Transverse colon (tissue), 4 donors: ENCODE measurements at regions not wholly inside any gene's neighbourhood (a gene's known extent, or its start where the extent isn't known, plus 50 kb on each side); places are given as distances from the start of the nearest gene placed in this dataset.
"Not testable (repeated sequence)": the region's sequence is repeated elsewhere in the genome, so short reads cannot be mapped to it uniquely, and the experiment has no call there.

Experiments
- DNase-seq: peaks from one replicate; pipeline ENCODE4 v3.0.0-alpha.2; 2019
- H3K27ac ChIP-seq, 4 donors: fragments of 200-600 bp; sonication (generic); 2 replicates each; pipeline ENCODE4 v1.5.1; 2016 to 2018; ENCODE audit warnings: inconsistent platforms in 4 of 4
- H3K27me3 ChIP-seq: fragments of 200-600 bp; sonication (generic); 2 replicates; pipeline ENCODE4 v1.5.1; 2017; ENCODE audit warnings: inconsistent platforms
- H3K36me3 ChIP-seq, 4 donors: fragments of 200-600 bp; sonication (generic); 2 replicates each; pipeline ENCODE4 v1.5.1; 2017 to 2019; ENCODE audit warnings: inconsistent platforms in 4 of 4
- H3K4me1 ChIP-seq, 4 donors: fragments of 200-600 bp; sonication (generic); 2 replicates each; pipeline ENCODE4 v1.5.1; 2017 to 2020; ENCODE audit warnings: inconsistent platforms in 4 of 4
- H3K4me3 ChIP-seq, 4 donors: fragments of 200-600 bp; sonication (generic); 1 replicate in 1 of 4; 2 replicates in 3 of 4; pipeline versions ENCODE4 v1.5.1 to v1.6.1; 2017 to 2019; ENCODE audit warnings: inconsistent platforms in 4 of 4
- H3K9me3 ChIP-seq, 2 donors: fragments of 200-600 bp; sonication (generic); 2 replicates each; pipeline ENCODE4 v1.5.1; 2017 to 2019; ENCODE audit warnings: inconsistent platforms in 2 of 2
- EP300 ChIP-seq: sonication (generic); formaldehyde crosslinking; IDR thresholded peaks from one replicate; pipeline ENCODE4 v1.6.1; 2017; ENCODE audit warnings: antibody characterized with exemption, low read depth
- POLR2A ChIP-seq: fragments of 450-650 bp; IDR thresholded peaks from one replicate; pipeline ENCODE4 v1.6.1; 2016; ENCODE audit warnings: antibody characterized with exemption, mild to moderate bottlenecking, moderate library complexity
- POLR2AphosphoS5 ChIP-seq, 3 donors: sonication (generic); formaldehyde crosslinking; IDR thresholded peaks; one replicate each; pipeline ENCODE4 v1.6.1; 2016; ENCODE audit warnings: antibody characterized with exemption in 3 of 3
- WGBS, 2 donors: methylation state at CpG; one replicate each; pipeline ENCODE4 v1.1.5; 2018; ENCODE audit warnings: low coverage in 1 of 2; 5-methylcytosine and 5-hydroxymethylcytosine counted together
- in situ Hi-C, 4 donors: fragments of 200-750 bp; cut with MboI; loops; one replicate each; pipeline versions ENCODE4 v1.15.0 to v1.15.1; 2017; ENCODE audit warnings: low sequenced_read_pairs in 3 of 4, low pct_ligation_motif_present in 1 of 4, low pct_unique_long_range_greater_than_20kb in 1 of 4
- intact Hi-C: fragments of 100-400 bp; cut with DNase I; formaldehyde crosslinking; loops from one replicate; pipeline ENCODE4 v1.15.1; 2023; ENCODE audit warnings: low total_unique reads
- TF ChIP-seq, protein P1 (sequence below), 5 experiments: fragments of 200-600 bp in 3 of 5; fragments of 450-650 bp in 2 of 5; sonication (generic) in 3 of 5; IDR thresholded peaks; 1 replicate in 2 of 5; 2 replicates in 3 of 5; pipeline ENCODE4 v1.5.1; 2016 to 2017; ENCODE audit warnings: antibody characterized with exemption in 5 of 5, inconsistent platforms in 3 of 5, mild to moderate bottlenecking in 2 of 5, moderate library complexity in 1 of 5

DNA sequence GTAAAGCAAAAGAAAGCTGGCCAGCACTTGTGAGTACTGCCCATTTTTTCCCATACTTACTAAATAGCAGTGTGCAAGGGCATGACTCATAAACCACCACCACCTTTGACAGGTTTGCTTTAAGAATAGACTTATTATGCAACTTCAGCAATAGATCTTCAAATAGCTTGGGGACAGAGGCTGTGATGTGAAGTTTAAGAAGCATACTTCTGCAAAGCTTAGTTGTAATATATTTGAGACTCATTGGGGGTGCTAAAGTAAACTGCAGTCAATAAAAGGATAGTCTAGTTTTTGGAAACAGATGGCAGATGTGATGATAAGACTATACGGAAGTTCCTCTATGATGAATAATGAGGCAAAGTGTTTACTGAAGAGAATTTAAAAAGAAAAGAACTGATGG is 210.0 kb downstream of the PLA2G4A start:
- no peak overlapping the region for H3K27ac ChIP-seq
- TF ChIP-seq POLR2AphosphoS5 (IDR thresholded peaks at IDR 0.05) (no peak), POLR2A (no peak), EP300 (no peak)
- TF ChIP-seq, protein P1, sequence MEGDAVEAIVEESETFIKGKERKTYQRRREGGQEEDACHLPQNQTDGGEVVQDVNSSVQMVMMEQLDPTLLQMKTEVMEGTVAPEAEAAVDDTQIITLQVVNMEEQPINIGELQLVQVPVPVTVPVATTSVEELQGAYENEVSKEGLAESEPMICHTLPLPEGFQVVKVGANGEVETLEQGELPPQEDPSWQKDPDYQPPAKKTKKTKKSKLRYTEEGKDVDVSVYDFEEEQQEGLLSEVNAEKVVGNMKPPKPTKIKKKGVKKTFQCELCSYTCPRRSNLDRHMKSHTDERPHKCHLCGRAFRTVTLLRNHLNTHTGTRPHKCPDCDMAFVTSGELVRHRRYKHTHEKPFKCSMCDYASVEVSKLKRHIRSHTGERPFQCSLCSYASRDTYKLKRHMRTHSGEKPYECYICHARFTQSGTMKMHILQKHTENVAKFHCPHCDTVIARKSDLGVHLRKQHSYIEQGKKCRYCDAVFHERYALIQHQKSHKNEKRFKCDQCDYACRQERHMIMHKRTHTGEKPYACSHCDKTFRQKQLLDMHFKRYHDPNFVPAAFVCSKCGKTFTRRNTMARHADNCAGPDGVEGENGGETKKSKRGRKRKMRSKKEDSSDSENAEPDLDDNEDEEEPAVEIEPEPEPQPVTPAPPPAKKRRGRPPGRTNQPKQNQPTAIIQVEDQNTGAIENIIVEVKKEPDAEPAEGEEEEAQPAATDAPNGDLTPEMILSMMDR (IDR thresholded peaks at IDR 0.05), result no peak
- H3K4me3 ChIP-seq, result no peak overlapping the region
- no peak for DNase-seq
- H3K27me3 ChIP-seq, result no peaks in the 10 kb centered on the region
- in situ Hi-C loops (no loop called here), intact Hi-C loops (no loop called here)
- H3K9me3 ChIP-seq, result no peaks in the 10 kb centered on the region
- WGBS, 2 donors, result 33 to 55% methylated on average over 1 of the region's 1 CpG
- no peaks in the 10 kb centered on the region for H3K4me1 ChIP-seq
- H3K36me3 ChIP-seq, result no peaks in the 10 kb centered on the region

DNA sequence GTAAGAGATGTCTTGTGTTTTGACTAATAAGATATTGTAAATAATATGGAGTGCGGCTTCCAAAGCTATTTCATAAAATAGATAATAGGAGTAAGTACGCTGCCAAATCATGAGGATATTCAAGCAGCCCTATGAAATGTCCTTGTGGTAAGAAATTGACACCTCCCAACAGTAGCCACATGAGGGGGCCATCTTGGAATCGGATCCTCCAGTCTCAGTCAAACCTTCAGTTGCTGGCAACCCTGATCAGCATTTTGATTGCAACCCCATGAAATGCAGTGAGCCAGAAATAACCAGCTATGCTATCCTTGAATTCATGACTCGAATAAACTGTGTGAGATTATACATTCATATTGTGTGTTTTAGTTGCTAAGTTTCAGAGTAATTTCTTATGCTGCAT is 212.4 kb downstream of the PLA2G4A start:
- H3K27me3 ChIP-seq, result no peaks in the 10 kb centered on the region
- H3K4me1 ChIP-seq, result no peaks in the 10 kb centered on the region
- WGBS, 2 donors, result 76 to 92% methylated on average over 4 of the region's 4 CpGs
- in situ Hi-C loops, result no loop called here
- DNase-seq, result no peak
- no peak overlapping the region for H3K27ac ChIP-seq
- H3K36me3 ChIP-seq, result no peaks in the 10 kb centered on the region
- TF ChIP-seq, protein P1 (IDR thresholded peaks at IDR 0.05), result no peak
- no peak for TF ChIP-seq POLR2A
- TF ChIP-seq EP300, result no peak
- no peak for TF ChIP-seq POLR2AphosphoS5 (IDR thresholded peaks at IDR 0.05)
- intact Hi-C loops, result no loop called here
- no peak overlapping the region for H3K4me3 ChIP-seq
- H3K9me3 ChIP-seq, result no peaks in the 10 kb centered on the region

DNA sequence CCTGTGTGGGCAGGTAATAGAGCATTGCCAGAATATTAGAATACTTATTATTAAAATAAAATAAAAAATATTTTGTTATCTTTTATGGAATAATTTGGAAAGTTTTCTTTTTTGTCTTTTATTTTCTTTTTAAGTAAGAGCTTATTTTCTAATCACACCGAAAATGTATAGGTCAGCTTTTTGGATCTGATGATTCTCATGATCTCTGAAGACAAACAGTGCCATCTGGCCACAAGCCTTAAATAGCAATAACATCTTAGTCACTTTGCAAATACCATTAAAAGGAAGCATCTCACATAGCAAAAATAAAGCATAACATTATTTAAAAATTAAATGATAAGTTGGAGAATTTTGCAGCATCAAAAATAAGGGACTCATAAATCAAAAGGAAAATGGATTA is 213.8 kb downstream of the PLA2G4A start:
- intact Hi-C loops, result no loop called here
- no peak for DNase-seq
- WGBS, 2 donors, result 74 to 85% methylated on average over 1 of the region's 1 CpG
- no peak overlapping the region for H3K27ac ChIP-seq
- H3K4me3 ChIP-seq, result no peak overlapping the region
- in situ Hi-C loops, result no loop called here
- H3K36me3 ChIP-seq, result no peaks in the 10 kb centered on the region
- H3K9me3 ChIP-seq, result no peaks in the 10 kb centered on the region
- TF ChIP-seq, protein P1 (IDR thresholded peaks at IDR 0.05), result no peak
- TF ChIP-seq POLR2A (no peak), EP300 (no peak), POLR2AphosphoS5 (IDR thresholded peaks at IDR 0.05) (no peak)
- H3K27me3 ChIP-seq, result no peaks in the 10 kb centered on the region
- H3K4me1 ChIP-seq, result no peaks in the 10 kb centered on the region

DNA sequence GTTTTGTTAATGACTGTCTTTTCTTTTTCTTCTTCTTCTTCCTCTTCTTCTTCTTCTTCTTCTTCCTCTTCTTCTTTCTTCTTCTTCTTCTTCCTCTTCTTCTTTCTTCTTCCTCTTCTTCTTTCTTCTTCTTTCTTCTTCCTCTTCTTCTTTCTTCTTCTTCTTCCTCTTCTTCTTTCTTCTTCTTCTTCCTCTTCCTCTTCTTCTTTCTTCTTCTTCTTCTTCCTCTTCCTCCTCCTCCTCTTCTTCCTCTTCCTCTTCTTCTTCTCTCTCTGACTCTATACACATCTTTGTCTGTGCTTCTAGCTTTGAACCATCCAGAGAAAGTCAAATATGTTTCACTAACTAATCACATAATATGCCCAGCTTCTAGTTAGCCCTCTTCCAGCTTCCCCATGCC is 214.7 kb downstream of the PLA2G4A start:
- H3K4me3 ChIP-seq, H3K36me3 ChIP-seq, intact Hi-C loops, H3K4me1 ChIP-seq, in situ Hi-C loops, H3K27ac ChIP-seq, H3K9me3 ChIP-seq, H3K27me3 ChIP-seq, DNase-seq: not testable (repeated sequence)

DNA sequence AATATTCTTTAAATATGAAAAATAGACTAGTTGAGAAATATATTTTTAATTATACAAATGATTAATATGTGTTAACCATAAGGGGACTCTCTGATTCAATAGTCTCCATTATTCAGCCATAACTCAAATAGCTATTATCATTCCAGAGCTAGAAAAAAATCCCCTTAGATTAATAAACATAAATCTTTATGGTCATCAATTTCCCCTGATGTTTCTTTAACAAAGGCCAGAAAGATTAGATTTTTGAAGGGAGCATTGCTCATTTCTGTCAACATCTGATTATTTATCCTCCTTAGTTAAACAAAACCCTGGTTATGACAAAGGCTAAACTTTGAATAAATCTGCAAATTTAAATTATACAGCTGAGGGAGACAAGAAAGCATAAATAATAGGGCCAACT is 215.7 kb downstream of the PLA2G4A start:
- Histone ChIP-seq H3K9me3 (no peaks in the 10 kb centered on the region), H3K27me3 (no peaks in the 10 kb centered on the region), H3K4me1 (no peaks in the 10 kb centered on the region), H3K27ac (no peak overlapping the region), H3K4me3 (no peak overlapping the region), H3K36me3 (no peaks in the 10 kb centered on the region)
- DNase-seq, result no peak
- intact Hi-C loops (no loop called here), in situ Hi-C loops (no loop called here)
- TF ChIP-seq POLR2AphosphoS5 (IDR thresholded peaks at IDR 0.05), result no peak
- TF ChIP-seq, protein P1 (IDR thresholded peaks at IDR 0.05), result no peak
- no peak for TF ChIP-seq EP300
- TF ChIP-seq POLR2A, result no peak
